ENCODE measurements at regions not wholly inside any gene's neighbourhood (a gene's known extent, or its start where the extent isn't known, plus 50 kb on each side); places are given as distances from the start of the nearest gene placed in this dataset.
A peak's percentile ranks its signal among the peaks of the same experiment; 100 is the strongest.

DNA sequence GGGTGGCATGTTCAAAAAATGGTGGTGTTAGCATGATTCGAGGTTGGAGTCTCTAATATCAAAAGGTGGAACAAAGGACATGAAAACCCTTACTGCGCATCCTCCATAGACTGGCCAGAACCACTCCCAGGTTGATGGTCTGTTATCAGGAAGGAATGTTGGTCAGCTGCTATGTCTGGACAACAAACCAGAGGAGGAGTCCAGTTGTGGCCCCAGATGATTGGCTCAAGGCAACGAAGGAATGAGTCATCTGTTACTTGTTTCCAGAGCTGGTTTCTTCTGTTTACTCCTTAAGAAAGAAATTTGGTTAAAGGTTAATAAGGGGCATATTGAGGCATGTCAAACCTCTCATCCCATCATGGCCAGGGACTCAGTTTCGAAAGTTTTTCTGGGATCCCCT is 56.8 kb upstream of the GRIA4 start:
- DNase-seq (ENCODE audit: low spot score), result no peak

DNA sequence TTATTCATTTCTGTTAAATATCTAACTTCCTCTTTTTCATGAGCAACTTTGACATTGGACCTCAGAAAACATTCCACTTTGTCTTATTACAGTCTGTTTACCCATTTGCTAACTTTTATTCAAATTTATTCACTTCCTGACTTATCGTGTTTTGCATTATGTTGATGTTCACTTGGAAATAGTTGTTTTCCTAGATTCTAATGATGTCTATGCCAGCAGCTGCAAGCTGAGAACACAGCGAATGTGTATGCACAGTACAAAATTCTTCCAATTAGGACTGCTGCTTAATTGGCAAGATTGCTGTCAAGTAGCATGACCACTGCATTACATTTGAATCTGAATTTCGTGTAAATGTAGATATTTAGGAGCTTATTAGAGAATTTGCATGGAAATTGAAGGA is 61.5 kb upstream of the GRIA4 start:
- no peak for DNase-seq (ENCODE audit: low spot score)

- DNase-seq (ENCODE audit: low spot score), result no peak
Observed at GRCh38 chr11:105538588-105538987, 71.3 kb upstream of the GRIA4 start.

DNA sequence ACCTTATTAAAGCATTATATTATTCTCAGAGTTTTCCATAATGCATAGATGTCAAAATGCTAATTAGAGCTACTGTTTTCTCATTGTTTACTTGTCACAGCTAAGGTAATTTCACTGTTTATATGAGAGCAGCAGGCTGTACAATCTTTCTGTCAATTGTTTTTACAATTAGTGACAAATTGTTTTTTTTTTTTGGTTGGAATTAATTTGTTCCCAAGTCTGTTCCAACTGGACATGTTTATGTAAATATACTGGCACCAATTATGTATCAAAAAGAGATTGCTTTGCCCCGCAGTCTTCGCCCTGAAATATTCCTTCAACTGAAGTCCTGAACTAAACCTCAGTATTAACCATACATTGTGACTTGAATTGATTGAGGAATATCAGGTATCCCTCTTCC is 72.3 kb upstream of the GRIA4 start:
- no peak for DNase-seq (ENCODE audit: low spot score)

GRCh38 chr11:105524286-105524685 is 85.6 kb upstream of the GRIA4 start:
- no peak for DNase-seq (ENCODE audit: low spot score)

- DNase-seq (ENCODE audit: low spot score), result no peak
Observed at GRCh38 chr11:105520706-105521345, 89.0 kb upstream of the GRIA4 start.

DNA sequence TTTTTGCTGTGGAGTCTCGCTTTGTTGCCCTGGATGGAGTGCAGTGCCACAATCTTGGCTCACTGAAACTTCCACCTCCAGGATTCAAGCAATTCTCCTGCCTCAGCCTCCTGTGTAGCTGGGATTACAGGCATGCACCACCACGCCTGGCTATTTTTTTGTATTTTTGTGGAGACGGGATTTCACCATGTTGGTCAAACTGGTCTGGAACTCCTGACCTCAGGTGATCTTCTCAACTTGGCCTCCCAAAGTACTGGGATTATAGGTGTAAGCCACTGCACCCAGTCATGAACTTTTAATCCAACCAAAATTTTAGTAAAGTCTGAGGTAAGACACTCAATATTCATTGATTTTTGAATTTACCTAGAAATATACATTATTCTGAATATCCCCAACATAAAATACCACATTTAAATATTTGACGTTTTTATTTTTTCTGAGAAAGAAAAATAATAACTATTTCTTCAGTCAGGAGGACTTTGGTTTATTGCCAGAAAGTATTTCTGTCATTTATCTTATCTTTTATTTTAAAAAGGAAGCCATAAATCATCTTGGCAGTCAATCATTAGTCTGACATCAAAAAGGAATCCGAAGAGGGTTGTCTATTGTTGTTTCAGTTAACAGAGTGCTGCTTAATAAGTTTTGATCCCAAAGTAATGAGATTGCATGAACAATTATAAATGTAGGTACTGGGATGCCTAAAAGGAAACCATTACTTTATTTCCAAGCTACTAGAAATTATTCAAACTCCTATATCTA is 102.2 kb upstream of the GRIA4 start:
- no peak for DNase-seq (ENCODE audit: low spot score)

GRCh38 chr11:105492010-105492409 is 117.9 kb upstream of the GRIA4 start:
- DNase-seq (ENCODE audit: low spot score), result no peak

DNA sequence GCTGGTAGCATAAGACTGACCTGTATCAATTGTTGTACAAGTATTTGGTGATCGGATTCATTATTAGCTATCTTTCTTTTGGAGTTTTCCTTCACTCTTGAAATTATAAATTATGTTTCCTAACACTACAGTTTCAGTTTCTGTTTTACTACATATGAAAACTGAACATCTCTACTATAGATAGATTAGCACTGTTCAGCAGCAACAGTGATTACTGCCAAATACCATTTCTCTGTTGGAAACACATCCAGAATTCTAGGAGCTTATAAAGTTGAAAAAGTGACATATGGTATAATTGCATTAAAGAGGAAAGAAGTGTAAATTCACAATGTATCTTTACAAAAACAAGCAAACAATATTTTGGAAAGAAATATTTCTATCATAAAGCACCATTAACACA is 118.5 kb upstream of the GRIA4 start:
- no peak for DNase-seq (ENCODE audit: low spot score)

DNA sequence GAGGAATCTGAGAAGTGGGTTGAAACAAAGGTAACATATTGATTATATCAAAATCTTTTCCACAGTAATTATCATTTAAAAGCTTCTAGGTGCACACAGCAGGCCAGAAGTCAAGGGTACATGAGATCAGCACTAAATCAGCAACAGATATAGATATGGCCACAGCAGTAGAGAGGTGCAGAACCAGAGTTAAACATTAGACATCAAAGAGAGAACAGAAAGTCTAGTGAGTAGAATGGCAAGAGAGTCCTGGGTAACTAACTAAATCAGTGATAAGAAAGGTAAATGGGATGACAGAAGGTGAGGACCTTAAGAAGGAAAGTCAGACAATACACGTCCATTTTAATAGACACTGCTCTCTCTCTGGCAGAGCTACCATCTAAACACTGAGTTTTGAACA is 119.5 kb upstream of the GRIA4 start:
- DNase-seq (ENCODE audit: low spot score), result no peak

DNA sequence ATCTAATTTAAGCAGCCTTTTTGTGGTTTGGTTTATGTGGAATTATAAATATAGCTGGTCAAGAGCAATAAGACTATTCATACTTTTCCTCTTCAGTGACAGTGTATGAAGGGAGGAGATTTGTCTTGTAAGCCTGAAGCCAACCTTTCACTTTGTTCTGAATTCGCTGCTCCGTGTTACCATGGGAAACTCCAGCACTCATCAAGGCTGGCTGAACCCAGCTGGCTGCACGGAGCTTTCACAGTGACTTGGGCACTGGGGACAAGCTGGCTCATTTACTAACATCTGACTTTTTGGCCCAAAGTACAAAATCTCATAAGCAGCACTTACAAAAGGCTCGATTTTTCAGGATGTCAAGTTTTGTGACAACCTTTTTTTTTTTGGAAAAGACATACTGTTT is 120.4 kb upstream of the GRIA4 start:
- DNase-seq (ENCODE audit: low spot score), result no peak

- no peak for DNase-seq (ENCODE audit: low spot score)
Observed at GRCh38 chr11:105486929-105487328, 122.9 kb upstream of the GRIA4 start.

GRCh38 chr11:105469931-105470330 is 139.9 kb upstream of the GRIA4 start:
- no peak for DNase-seq (ENCODE audit: low spot score)

- no peak for DNase-seq (ENCODE audit: low spot score)
Observed at GRCh38 chr11:105468154-105468553, 141.7 kb upstream of the GRIA4 start.

GRCh38 chr11:105466582-105467228 is 143.2 kb upstream of the GRIA4 start:
- no peak for DNase-seq (ENCODE audit: low spot score)

GRCh38 chr11:105458071-105458470 is 151.8 kb upstream of the GRIA4 start:
- DNase-seq (ENCODE audit: low spot score), result no peak

GRCh38 chr11:105456950-105457349 is 152.9 kb upstream of the GRIA4 start:
- no peak for DNase-seq (ENCODE audit: low spot score)

GRCh38 chr11:105449100-105449734 is 160.7 kb upstream of the GRIA4 start:
- no peak for DNase-seq (ENCODE audit: low spot score)

DNA sequence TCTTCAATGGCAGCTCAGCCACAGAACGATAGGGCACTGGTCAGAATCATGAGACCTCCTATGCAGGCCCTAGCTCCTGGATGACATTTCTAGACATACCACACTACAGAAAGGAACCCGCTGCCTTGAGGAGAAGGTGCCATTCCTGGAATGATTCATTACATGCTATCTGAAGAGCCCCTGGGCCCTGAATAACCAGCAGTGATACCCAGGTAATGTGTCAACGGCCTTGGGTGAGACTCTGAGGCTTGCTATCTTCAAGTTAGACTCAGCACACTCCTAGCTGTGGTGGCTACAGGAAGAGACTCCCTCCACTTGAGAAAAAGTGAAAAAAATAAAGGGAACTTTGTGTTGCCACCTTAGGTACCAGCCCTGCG is 161.2 kb upstream of the GRIA4 start:
- DNase-seq (ENCODE audit: low spot score), result peak; percentile 12

GRCh38 chr11:105447936-105448702 is 161.8 kb upstream of the GRIA4 start:
- peak; percentile 43 for DNase-seq (ENCODE audit: low spot score)

GRCh38 chr11:105443623-105444022 is 166.2 kb upstream of the GRIA4 start:
- DNase-seq (ENCODE audit: low spot score), result no peak
